Activated gamma-delta T cell treated with anti-CD3 and anti-CD28 coated beads, Interleukin-2, amount 50 U/mL, for 16 hours (primary cell): ENCODE measurements at regions not wholly inside any gene's neighbourhood (a gene's known extent, or its start where the extent isn't known, plus 50 kb on each side); places are given as distances from the start of the nearest gene placed in this dataset.
"Not testable (repeated sequence)": the region's sequence is repeated elsewhere in the genome, so short reads cannot be mapped to it uniquely, and the experiment has no call there.

Source experiments
- DNase-seq: peaks from one replicate; pipeline ENCODE4 v3.0.0-alpha.2; 2020; ENCODE audit warnings: low read depth

DNA sequence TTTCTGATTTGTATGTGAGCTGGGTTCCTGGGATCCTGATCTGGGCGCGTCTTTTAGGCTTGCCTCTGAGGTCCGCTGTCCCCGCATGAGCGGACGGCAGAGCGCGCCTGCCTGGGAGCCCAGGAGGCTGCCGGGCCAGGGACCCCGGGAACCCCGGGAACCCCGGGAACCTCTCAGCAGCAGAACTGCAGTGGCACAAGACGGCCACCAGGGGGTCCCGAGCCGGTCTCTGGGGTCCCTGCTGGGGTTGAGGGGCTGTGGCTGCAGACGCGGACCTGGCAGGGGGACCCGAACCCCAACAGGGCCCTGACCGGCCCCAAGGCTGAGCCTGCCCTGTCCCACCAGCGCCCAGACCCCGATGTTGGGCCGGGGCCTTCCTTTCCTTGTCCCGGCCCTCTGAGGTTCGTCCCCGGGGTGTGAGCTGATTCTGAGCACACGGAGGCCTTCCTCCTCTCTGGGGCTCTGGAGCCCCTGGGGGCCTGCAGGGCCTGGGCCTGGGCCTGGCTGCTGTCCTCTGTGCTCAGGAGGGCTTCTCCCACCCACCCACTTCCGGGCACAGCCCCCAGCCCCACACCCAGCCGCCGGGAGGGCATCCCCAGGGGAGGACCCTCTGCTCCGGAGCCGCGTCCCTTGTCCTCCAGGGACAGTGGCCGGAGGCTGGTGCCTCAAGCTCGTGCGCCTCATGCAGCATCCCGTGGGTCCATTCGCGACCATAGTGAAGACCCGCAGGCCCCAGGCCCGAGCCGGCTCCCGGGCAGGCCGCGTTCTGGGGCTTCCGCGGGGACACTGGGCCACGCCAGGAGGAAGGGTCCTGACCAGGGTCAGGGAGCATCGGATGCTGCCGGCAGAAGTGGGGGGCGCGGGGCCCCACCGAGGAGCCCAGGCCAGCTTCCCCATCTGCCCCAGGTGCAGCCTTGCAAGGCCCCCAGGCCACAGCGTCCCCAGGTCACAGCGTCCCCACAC, 152.9 kb downstream of the TMEM121 start:
- DNase-seq = not testable (repeated sequence)

DNA sequence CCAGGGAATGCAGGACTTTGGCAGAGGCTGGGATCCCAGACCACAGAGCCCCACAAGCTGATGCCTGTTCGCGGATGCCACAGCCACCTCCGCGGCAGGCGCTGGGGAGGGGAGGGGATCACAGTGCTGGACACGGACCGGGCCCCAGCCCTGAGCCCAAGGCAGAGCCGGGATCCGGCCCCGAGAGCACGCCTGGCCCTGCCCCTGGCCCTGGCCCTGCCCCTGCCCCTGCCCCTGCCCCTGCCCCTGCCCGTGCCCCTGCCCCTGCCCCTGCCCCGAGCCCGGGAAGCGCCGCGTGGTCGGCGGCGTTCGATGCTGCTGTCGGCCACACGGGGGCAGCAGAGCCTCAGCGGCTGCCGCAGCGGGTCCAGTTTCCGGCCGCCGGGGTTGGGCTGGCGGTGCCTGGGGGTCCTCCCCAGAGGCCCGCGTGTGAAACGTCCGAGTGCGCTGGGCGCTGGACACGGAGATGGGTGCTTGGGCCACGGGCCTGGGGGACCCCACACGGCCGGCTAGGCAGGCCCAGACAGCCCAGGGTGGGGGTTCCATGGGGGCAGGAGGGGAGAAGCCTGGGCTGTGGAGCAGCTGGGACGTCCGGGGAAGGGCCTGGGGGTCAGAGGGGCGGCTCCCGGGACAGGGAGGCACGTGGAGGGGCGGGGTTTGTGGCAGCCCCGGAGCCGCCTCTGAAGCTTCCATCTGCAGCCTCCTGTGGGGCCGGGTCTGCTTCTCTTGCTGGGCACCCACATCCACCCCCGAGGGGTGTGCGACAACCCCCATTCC, 153.8 kb downstream of the TMEM121 start:
- DNase-seq = not testable (repeated sequence)

DNA sequence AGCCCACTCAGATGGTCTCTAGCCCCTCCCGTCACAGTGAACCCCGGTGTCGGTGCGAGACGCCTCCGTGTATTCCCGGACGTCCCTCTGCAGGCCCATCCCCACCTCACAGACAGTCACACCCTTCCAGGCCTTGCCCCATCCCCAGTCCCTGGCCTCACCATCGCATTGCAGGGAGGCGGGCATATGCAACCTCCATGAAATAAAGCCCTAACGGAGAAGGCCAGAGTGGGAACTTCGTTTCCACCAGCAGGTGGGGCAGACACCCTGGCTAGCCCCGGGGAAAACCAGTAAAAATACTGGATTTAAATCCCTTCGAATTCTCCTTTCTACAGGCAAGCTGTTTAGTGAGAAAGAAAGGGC, 154.3 kb downstream of the TMEM121 start:
- DNase-seq = not testable (repeated sequence)

DNA sequence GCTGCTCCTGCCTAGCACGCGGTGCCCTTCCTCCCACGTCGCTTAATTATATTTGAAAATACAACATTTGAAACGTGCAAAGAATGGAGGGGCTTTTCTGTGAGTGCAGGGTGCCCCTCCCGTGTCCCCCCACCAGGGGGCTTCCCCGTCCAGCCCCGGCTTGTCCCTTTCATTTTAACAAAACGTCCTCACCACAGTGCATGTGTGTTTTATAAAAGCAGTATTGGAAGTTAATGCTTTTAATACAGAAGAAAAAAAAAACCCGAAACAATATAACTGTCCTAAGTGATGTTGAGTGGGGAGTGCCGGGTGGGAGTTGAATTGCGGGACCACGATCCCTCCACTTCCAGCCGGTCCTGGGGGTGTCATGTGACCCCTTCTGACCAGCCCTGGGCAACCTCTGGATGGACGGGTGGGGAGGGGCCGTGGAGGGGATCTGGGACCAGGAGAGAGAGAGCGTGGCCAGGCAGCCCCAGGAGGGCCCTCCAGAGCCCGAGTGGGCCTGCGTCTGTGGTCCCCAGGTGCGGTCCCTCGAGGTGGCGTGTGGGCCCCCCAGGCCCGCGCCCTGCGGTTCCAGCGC, 155.3 kb downstream of the TMEM121 start:
- not testable (repeated sequence) for DNase-seq

DNA sequence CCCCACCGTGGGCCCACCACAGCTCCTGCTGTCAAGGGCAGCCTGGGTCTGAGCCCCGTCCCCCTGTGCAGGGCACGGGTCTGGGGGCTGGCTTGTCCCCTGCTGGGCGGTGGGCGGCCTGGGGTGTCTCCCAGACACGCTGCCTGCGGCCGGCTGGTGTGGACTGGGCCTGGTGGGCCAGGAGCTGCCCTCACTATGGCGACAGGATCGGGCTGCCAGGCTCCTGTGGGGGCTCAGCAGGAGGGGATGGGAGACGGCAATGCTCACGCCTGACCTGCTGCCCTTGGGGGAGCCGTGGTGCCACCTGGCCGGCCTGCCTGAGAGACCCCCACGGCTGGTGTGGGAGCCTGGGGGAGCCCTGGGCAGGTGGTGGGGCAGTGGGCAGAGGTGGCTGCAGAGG, 156.1 kb downstream of the TMEM121 start:
- not testable (repeated sequence) for DNase-seq

DNA sequence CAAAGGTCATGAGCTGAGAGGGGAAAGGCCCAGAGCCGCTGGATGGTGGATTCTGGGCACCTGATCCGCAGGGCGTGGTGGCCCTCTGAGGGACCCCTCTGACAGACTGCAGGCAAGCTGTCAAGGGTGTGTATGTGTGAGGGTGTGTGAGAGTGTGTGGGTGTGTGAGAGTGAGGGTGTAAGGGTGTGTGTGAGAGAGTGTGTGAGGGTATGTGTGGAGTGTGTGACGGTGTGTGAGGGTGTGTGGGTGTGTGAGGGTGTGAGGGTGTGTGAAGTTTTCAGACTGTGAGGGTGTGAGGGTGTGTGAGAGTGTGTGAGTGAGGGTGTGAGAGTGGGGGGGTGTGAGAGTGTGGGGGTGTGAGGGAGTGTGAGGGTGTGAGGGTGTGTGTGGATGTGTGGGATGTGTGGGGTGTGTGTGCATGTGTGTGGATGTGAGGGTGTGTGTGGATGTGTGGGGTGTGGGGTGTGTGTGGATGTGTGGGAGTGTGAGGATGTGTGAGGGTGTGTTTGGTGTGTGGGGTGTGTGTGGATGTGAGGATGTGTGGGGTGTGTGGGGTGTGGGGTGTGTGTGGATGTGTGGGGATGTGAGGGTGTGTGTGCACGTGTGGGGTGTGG, 156.7 kb downstream of the TMEM121 start:
- no peak for DNase-seq

DNA sequence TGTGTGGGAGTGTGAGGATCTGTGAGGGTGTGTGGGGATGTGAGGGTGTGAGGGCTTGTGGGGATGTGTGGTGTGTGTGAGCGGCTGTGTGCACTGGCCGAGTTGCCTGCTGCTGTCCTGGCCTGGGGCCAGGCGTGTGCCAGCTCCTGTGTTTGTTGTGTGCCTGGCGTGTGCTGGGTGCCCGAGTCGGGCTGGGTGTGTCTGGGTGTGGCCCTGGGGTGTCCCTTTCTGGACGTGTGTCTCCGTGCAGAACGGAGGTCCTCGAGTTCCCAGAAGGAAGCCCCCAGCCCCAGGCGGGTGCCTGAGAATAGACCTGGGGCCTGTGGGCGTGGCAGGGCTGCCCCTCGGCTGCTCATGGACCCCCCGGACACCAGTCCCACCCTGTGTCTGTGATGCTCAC, 157.7 kb downstream of the TMEM121 start:
- DNase-seq = not testable (repeated sequence)

DNA sequence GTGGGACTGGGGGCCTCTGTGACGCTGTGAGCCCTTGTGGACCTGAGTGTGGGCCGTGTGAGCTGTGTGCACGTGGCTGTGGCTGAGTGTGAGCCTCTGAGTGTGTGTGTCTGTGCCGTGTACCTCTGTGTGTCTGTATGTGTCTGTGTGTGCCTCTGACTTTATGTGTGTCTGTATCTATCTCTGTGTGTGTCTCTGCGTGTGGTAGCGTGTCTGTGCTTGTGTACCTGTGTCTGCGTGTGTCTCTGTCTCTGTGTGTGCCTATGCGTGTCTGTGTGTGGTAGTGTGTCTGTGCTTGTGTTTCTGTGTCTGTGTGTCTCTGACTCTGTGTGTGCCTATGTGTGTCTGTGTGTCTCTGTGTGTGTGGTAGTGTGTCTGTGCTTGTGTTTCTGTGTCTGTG, 158.2 kb downstream of the TMEM121 start:
- DNase-seq = not testable (repeated sequence)

DNA sequence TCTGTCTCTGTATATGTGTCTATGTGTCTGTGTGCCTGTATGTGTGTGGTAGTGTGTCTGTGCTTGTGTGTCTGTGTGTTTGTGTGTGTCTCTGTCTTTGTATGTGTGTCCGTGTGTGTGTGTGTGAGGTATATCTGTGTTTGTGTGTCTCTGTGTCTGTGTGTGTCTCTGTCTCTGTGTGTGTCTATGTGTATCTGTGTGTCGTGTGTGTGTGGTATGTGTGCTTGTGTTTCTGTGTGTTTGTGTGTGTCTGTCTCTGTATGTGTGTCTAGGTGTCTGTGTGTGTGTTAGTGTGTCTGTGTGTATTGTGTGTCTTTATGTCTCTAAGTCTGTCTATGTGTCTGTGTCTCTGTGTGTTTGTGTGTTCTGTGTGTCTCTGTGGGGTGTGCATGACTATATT, 158.6 kb downstream of the TMEM121 start:
- DNase-seq = no peak

DNA sequence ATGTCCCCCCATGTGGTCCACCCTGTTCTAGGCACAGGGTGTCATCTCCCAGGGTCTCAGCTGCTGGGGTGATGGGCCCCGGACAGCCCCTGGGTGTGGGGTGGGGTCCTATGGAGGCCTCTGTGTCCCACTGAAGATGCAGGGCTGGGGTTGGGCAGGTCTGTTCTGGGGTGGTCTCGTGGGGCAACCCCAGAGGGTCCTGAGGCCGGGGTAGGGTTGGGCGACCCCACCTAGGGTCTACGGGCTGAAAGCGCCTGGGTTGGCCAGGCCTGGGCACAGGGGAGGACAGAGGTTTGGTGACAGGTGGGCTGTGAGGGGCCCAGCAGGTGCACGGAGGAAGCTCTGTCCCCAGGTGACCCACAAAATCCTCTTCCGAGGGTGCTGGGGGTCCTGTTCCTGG, 159.2 kb downstream of the TMEM121 start:
- DNase-seq = not testable (repeated sequence)

DNA sequence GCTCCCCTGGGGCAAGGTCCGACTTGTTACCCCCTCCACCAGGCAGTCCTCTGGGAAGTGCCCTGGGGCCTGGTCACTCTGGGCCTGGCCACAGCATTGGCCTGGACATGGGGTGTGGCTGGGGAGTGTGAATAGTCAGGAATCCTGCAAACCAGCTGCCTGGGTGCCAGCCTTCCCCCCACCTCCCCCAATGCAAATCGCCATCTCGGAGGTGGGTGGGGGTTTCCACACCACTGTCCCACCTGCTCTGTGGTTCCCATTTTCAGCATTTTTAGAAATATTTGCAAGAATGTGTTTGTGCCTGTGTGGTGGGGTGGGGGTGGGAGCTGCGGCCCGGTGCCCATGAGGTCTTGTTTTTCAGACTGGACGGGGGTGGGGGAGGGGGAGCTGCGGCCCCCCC, 159.7 kb downstream of the TMEM121 start:
- not testable (repeated sequence) for DNase-seq

DNA sequence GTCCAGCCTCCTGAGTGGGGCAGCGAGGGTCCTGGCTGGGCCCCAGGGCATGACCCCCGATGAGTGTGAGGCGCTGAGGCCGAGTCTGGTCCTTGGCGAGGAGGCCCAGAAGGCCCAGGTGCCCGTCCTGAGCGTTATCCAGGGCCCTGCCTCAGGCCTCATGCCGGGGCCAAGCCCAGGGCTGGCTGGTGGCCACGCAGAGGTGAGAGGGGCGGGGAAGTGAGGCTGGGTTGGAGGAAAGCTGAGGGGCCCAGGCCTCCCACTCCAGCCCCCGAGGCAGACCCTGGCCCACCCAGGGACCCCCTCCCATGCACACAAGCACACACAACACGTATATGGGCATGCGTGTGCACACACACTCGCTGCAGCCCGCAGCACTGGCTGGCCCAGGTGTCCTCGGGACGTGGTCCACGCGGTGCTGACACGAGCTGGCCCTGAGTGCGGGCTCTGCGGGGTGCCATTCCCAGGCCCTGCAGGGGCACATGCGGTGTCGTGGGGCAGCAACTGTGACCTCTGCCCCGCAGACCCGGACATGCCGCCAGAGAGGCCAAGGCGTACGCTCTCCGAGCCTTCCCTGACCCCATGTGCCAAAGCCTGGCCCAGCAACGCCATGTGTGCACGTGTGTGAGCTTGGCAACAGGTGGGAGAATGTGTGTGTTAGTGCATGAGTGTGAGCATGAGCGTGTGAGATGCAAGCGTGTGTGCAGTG, 160.2 kb downstream of the TMEM121 start:
- DNase-seq = not testable (repeated sequence)

DNA sequence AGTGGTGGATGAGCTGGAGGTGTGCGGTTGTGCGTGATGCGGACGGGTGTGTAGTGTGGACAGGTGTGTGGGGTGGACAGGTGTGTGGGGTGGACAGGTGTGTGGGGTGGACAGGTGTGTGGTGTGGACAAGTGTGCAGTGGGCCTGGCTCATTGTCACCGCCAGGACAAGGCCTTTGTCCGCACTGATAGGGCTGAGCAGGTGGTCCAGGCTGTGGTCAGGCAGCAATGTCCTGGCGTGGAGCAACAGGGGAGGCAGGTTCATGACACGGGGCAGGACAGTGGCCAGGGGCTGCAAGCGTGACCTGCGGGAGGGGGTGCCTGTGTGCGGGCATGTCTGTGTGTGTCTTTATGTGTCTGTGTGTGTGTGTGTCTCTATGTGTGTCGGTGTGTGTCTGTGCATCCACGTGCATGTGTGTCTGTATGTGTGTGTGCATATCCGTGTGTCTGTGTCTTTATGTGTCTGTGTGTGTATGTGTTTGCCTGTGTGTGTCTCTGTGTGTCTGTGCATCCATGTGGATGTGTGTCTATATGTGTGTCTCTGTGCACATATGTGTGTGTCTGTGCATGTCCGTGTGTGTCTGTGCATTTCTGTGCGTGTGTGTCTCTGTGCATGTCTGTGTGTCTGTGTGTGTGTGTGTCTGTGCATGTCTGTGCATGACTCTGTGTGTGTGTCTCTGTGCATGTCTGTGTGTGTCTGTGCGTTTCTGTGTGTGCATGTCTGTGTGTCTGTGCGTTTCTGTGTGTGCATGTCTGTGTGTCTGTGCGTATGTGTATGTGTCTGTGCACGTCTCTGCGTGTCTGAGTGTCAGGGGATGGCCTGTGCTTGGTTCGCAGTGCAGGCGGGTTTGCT, 161.0 kb downstream of the TMEM121 start:
- DNase-seq = not testable (repeated sequence)

DNA sequence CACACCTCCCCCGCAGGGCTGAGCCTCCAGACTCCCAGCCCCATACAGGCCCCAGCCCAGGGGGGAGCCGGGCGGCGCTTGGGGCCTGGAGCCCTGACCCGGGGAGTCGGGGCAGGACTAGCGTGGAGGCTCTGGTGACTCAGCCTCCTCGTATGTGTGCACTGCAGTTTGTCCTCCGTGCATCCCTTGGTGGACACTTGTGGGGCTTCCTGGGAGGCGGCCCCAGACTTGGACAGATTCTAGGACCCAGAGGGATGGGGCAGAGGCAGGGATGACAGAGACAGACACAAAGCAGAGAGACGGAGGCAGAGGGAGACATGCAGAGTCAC, 161.6 kb downstream of the TMEM121 start:
- not testable (repeated sequence) for DNase-seq

DNA sequence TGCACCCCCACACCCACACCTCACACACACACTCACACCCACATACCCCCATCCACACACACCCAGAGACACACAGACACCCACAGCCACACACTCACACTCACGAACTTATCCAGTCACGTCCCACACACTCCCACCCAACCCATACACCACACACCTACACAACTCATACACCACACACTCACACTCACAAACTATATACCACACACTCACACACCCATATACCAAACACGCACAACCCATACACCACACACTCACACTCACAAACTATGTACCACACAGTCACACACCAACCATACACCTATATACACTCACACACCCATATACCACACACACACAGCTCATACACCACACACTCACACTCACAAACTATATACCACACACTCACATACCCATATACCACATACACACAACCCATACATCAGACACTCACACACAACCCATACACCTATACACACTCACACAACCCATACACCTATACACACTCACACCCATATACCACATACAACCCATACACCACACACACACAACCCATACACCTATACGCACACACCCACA, 162.4 kb downstream of the TMEM121 start:
- not testable (repeated sequence) for DNase-seq

DNA sequence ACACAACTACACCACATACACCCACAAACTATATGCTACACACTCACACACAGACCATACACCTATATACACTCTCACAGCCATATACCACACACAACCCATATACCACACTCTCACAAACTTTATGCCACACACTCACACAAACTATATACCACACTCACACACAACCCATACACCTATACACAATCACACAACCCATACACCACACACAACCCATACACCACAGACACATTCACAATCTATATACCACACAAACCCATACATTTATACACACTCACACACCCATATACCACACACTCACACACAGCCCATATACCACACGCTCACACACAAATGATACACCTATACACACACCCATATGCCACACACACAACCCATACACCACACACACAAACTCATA, 163.3 kb downstream of the TMEM121 start:
- DNase-seq = no peak

DNA sequence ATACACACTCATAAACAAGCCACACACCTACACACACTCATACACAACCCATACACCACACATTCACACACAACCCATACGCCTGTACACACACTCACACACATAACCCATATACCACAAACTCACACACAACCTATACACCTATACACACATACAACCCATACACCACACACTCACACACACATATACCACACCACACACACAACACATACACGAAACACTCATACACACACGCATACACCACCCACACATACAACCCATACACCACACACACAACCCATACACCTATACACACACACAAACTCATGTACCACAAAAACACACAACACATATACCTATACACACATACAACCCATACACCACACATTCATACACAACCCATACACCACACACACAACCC, 164.3 kb downstream of the TMEM121 start:
- no peak for DNase-seq

DNA sequence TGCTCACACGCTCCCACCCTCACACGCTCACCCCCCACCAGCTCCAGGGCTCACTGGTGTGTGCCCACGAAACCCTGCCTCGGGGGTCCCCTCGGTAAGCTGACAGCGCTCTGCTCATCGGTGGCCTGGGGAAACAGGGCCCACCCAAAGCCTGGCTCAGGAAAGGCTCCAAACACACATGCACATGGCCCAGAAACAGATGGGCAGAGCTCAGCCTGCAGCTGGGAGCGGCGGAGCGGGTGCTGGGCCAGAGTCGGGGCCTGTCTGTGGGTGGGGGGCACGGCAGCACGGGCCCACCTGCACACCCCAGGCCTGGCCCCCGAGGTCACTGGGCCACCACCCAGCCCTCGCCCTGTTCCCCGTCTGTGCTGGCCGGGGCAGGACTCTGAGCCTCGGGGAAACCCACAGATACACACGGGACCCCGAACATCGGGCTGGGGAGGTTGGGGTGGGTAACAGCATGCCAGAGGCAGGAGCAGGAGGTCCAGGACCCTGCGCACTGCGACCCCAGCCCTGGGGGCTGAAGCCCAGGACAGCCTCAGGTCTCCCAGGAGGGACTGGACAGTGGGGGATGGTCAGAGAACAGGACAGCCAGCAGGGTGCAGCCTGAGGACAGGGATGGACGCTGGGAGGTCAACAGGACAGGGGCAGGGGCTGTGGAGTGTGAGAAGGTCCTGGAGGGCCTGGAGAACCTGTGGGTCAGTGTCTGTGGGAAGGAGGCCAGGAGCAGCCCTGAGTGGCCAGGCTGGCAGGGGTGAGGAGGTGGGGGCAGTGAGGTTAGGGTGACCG, 165.1 kb downstream of the TMEM121 start:
- not testable (repeated sequence) for DNase-seq

DNA sequence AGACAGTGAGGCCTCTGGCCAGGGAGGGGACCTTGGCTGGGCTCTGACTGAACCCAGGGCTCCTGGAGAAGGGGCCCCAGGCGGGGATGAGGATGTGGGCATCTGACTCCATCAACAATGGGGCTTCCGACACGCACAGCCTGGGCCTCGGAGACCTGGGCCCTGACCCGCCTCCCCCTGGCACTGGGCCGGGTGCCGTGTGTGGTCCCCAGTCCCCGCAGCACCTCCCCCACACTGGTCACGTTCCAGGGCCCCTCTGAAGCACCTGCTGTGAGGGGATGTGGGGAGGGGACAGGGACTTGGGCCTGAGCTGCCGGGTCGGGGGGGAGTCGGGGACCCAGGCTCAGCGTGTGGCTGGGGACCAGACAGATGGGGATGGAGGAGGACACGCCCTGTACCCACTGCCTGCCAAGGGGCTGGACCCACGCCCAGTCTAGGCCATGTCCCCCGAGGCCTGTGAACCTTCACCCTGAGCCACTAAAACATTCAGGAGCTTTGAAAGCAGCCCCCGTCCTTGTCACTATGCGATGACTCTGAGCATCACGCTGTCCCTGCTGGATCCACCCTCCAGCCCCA, 165.8 kb downstream of the TMEM121 start:
- DNase-seq = not testable (repeated sequence)
